CD4-positive, alpha-beta T cell treated with Interleukin-6 at 100 ng/mL for 8 hours (primary cell): ENCODE measurements at regions not wholly inside any gene's neighbourhood (a gene's known extent, or its start where the extent isn't known, plus 50 kb on each side); places are given as distances from the start of the nearest gene placed in this dataset.
"Not testable (repeated sequence)": the region's sequence is repeated elsewhere in the genome, so short reads cannot be mapped to it uniquely, and the experiment has no call there.

ENCODE experiments used
- DNase-seq: peaks from one replicate; pipeline ENCODE4 v3.0.0-alpha.2; 2020; ENCODE audit warnings: mixed read lengths, low spot score

DNA sequence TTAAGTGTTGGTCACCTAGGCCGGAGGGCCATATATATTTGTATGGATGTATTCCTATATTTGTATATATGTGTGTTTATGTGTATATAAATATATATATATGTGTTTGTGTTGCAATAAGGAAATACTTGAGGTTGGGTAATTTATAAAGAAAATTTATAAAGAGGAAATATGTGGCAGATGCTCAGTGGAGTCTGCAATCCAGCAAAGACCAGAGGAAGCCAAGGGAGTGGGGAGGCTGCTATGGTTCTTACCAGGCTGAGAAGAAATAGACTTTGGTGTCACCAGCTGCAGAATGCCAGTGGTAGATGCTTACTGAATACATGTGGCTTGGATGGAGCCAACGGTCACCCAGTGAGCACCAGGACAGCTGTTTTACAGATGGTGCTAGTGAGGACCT is 97.4 kb upstream of the ELOVL5 start:
- no peak for DNase-seq

DNA sequence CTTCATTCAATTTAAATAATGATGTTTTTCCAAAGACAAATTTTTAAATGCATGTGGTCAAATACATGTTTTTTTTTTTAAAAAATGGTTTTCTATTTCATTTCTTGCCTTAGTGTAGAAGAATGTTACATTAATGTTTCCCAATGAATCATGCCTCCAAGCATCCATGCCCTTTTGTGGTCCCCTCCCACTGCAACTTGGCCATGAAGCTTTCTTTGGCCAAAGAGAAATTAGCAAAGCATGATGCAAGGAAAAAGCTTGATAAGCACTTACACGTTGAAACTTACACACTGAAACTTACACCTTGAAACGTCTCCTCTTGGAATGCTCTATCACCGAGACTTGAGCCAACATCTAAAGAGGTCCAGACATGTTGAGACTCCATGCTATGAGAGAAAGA is 93.0 kb upstream of the ELOVL5 start:
- no peak for DNase-seq

DNA sequence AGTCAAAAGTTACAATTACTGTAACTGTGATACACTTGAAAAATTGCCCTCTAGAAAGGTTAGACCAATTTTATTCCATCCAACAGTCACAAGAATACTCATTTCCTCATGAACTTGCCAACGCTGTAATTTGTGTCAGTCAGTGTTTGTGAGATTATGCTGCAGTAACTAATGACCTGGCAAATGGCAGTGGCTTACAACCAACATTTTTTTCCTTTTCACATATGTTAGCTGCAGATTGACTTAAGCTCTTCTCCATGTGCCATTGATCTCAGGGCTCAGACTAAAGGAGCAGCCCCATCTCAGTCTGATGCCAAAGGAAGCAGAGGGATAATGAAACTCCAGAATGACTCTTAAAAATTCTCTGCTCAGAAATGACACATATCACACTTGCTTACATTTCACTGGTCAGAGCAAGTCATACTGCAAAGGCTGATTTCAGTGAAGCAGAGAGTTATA is 92.3 kb upstream of the ELOVL5 start:
- no peak for DNase-seq

DNA sequence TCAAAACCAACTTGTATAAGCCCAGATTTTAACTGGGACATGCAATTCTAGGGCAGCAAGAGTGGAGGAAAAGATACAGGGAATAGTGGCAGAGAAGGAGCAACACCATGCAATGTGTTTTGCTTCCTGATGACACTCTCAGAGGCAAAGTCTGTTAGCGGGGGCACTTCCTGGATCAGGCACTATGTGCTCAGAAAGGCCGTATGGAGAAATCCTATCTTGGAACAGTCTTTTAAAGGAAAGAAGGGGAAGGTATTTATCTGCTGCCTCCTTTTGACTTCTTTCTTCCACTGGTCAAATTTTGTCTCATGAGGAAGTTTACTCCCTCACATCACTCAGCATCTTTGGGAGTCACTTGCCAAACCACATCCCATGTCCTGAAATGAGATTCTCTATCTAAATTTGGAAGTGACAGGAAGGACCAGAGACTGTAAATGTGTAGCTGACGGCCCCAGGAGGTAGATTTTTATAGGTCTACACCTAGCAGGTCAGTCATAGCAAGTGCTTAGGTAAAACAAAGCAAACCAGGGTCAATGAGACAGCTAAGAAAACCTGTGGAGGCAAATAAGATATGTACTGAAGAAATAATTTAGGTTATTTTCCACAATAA is 91.7 kb upstream of the ELOVL5 start:
- no peak for DNase-seq

DNA sequence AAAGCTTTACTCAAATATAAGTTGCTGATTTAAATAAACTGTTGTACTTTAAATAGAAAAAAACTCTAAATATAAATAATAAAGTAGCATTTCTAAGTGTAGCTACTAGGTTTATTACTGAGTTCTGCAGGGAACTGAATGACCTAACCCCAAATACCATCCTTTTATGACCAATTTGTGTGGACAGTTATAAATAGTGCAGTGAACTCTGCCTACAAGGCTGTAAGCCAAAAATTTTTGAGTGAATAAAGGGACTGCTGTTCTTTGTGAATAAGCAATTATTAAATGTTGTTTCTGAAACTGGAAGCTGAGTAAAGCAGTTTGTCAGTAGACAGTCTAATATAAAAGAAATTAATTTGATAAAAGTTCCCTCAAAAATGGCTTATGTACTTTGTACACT is 90.8 kb upstream of the ELOVL5 start:
- DNase-seq: no peak

DNA sequence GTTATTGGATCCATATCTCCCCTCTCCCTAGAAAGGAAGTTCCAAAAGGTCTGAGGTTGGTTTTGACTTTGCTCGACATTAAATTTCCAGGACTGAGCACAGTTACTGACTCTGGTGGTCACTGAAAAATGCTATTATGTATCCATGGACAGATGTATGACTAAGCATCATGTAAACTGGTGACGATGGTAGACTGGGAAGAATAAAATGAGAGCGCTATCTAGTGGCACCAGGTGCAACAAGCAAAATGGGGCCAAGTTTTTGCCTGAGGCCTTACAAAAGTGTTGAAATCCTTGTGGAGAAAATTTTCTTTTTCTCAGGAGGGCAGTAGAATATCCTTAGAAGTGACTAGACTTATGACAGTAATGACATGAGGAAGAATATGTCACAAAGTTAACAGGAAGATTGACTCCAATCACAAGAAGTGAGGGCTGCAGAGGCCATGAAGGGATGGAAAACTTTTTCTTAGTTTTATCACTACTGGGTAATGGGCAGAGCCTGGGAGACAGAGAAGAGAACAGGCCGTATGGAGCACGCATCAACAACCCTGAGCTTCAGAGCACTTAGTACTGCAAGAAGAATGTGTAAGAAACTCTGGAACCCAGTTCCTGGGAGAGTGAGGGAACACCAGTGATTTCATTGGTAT is 88.9 kb upstream of the ELOVL5 start:
- DNase-seq: peak; percentile 21

DNA sequence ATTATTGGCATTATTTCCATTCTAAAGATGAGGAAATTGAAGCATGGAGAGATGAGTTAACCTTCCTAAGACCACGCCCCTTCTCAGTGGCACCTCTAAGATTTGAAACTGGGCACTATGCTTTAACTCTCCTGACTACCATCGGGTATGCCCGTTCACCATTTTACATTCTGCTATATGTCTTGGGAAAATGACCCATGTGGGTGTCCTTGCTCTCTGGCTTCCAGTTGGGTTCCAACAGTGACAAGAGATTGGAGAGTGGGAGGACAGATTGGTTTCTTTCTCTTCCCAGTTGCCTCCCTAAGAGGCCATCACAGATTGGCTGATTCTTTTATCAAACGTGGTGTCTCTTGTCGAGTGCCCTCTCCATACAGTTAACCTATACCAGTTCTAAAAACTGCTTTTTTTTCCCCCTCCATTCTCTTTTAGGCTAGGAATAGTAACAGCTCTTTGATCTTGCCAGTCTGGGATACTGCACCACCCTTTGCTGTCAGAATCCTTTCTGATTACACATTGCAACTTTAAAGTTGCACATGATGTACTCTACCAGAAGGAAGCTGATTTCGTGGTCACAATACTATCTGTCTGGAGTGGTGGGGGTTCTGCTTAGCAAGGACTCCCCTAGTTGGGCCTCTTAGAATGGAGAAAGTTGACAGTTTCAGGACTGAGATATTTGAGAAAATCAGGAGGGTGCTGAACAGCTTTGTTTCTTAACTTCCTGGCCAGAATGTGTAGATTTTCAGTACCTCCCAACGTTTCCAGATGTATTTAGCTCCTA is 88.0 kb upstream of the ELOVL5 start:
- DNase-seq: no peak

DNA sequence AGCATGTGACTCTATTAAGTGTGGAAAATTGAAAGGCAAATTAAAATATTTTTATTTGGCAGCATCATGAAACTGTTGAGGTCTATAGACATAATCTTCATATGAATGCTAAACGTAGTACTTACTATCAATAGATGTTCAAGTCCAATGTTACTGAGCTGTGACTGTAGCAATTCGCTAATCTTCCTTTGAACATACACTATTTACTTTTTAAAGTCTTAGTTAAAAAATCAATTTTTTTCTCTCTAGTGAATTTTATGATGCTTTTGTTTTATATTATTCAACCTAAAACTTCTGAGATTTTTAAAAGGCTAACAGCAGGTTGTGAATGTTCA is 85.2 kb upstream of the ELOVL5 start:
- no peak for DNase-seq

DNA sequence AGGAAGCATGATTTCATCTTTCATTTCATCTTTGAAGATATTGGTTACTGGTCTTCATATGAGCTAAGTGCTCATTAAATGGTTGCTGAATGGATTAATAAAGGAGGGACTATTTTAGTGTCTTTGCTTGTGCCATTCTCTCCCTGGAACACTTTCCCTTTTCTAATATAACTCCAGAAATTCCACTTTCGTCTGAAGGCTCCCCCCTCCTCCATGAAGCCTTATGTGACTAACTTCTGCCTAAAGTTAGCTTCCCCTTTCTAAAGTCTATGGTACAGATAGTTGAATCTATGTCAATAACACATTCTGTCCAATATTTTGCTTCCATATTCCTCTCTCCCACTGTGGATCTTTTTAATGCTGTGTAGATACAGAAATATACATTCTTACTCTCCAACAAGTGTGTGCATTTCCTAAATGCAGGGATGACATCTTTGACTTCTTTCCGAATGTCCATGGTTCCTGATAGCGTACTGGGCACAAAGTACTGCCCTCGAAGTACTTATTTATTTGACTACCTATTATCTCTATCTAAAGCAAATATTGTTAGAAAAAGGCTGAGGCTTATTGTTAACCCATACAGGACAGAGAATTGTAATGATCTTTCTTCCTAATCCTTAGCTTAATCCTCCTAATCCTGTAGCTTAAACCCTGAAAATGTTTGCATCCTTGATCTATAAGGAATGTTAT is 84.7 kb upstream of the ELOVL5 start:
- no peak for DNase-seq

DNA sequence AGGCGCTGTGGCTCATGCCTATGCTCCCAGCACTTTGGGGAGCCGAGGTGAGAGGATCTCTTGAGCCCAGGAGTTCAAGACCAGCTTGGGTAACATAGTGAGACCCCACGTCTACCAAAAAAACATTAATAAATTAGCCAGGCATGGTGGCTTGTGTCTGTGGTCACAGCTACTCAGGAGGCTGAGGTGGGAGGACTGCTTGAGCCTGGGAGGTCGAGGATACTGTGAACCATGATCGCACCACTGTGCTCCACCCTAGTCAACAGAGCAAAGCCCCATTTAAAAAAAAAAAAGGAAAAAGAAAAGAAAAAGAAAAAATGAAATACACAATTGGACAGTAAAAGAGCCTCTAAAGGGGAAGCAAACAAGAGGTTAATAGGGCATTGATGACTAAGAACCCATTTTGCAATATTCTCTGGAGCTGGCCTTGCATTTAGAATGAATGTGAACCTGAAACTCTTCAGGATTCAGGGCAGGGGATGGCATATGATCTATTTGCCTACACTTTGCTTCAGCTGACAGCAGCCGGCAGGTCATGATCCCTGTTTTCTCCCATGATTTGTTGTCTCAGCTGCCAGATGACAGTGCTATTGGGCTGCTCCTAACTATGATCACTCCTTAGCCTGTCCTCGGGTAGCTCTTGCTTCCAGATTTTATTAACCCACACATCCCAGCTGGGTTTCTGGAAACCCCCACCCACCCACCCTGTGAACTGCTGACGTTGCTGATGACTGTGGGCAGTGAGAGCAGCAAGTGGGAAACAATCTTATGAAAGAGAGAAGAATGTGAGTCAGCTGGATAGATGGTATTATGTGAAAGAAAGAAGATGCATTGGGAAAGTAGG is 83.8 kb upstream of the ELOVL5 start:
- DNase-seq: no peak

DNA sequence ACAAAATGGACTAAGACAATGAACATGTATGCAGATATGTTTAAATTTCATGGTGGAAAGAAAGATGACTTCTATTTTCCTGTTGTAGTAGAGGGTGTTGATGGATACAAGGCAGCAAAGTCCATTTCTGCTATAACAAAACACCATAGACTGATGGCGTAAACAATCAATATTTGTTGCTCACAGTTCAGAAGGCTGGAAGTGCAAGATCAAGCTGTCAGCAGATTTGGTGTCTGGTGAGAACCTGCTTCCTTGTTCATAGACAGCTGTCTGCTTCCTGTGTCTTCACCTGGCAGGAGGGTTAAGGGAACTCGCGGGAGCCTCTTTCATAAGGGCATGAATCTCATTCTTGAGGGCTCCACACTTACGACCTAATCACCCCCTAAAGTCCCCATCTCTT is 83.0 kb upstream of the ELOVL5 start:
- no peak for DNase-seq

DNA sequence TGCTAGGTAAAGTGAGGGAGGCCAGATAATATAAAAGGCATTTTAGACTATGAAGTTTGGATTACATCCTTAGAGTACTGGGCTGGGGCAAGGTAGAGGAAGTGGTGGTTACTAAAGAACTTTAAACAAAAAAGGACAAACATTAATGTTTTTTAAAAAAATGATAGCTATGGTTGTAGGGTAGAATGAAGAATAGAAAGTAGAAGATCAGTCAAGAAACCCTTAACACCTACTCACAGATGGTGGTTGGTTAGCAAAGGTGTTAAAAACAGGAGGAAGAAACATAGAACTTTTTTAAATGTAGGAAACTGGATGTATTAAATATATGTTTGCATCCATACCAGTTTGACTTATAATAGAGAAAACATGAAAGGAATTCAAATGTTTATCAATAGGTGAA is 80.7 kb upstream of the ELOVL5 start:
- DNase-seq: no peak

DNA sequence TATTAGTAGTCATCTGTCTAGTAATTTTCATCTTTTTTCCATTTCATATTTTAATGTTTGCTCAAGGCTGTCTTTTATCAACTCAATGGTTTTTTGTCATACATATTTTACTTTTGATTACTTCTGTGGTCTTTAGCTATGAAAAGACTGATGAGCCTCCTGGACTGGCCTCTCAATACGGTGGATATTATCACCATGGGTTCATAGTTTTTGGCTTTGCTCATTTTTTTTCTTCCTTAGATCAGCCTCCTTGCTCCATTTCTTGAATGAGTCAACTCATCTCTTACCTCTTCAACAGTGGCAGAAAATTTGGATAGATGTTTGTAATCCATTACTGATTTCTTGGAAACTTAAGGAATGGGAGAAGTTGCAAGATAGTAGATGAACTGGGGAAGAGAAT is 80.1 kb upstream of the ELOVL5 start:
- DNase-seq: no peak

DNA sequence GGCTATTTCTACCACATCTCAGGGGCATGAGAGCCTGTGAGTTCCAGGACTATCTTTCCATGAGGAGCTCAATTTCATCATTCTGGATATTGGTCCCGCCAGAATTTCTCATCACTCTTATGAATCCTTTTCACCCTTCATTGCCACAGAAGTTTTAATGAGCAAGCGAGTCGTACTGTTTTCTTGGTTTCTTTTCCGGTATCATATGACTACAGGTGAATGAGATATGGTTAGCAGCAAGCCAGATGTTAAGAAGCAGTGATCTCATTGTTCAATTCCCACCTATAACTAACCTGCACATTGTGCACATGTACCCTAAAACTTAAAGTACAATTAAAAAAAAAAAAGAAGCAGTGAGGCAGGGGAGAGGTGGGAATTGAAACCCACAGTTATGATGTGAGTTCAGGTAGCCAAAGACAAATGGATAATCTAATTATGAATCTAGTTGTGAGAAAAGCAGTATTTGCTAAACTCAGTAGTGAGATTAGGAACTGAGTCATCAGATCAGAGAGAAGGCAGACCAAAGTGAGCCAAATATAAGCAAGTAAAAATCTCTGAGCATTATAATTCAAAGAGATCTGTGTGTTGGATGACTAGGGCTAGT is 78.0 kb upstream of the ELOVL5 start:
- DNase-seq: no peak

DNA sequence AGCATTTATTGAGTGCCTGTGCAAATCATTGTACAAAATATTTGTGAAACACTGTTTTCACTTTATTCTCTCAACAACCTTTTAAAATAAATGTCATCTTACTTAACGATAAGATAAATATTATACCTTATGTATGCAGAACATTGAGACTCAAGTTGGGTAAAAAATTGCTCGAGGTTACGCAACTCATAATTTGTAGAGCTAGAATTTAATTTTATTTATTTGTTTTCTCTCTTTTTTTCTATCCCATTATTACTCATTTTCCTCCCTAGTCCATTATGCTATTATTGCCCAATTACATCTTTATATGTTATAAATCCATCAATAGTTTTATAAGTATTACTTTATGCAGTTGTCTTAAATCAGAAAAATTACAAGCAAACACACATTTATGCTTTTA is 77.4 kb upstream of the ELOVL5 start:
- DNase-seq: no peak

DNA sequence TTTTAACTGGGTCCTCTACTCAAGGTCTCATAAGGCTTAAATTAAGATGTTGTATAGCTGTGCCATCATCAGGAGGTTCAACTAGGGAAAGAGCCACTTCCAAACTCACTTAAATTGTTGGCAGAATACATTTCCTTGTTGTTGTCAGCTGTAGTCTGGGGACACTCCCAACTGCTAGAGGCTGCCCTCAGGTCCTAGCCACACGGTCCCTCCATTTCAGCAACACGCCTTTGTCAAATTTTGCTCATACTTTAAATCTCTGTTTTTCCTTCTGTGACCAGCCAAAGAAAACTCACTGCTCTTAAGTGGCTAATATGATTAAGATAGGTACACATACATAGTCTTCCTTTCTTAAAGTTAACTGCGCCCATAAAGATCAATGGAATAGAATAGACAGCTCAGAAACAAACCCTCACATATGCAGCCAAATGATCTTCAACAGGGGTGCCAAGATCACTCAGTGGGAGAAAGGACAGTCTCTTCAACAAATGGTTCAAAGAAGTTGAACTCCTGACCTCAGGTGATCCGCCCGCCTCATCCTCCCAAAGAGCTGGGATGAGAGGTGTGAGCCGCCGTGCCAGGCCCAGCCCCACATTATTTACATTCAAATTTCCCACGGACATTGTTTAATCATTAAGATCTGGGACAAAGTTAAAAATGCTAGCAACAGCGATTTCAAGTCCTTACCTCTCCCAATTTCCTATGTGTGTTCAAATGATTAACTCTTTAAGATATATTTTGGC is 76.4 kb upstream of the ELOVL5 start:
- no peak for DNase-seq

DNA sequence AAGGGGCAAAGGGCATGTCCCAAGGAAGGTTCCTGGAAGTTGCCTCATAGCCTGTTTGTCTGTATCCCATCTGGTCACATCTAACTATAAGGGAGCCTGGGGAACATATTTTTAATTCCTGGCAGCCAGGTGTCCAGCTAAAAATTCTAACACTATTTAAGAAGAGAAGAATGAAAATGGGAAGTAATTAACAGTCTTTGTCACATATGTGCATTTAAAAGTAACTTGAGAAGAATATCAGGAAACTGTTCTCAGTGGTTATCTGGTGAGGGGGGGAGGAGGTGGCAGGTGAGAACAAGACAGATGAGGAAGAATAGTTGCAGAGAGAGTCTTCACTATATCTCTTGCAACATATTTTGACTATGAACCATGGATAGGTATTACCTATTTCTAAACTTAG is 75.5 kb upstream of the ELOVL5 start:
- no peak for DNase-seq

DNA sequence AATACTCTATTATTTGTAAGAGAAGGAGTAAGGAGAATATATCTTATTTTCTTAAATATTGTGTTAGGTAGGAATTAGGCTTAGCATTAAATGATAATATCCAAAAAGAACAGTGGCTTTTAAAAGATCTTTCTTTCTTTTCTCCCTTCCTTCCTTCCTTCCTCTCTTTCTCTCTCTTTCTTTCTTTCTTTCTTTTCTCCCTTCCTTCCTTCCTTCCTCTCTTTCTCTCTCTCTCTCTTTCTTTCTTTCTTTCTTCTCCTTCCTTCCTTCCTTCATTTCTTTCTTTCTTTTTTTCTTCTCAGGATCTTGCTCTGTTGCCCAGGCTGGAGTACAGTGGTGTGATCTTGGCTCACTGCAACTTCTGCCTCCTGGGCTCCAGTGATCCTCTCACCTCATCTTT is 74.8 kb upstream of the ELOVL5 start:
- DNase-seq: not testable (repeated sequence)

DNA sequence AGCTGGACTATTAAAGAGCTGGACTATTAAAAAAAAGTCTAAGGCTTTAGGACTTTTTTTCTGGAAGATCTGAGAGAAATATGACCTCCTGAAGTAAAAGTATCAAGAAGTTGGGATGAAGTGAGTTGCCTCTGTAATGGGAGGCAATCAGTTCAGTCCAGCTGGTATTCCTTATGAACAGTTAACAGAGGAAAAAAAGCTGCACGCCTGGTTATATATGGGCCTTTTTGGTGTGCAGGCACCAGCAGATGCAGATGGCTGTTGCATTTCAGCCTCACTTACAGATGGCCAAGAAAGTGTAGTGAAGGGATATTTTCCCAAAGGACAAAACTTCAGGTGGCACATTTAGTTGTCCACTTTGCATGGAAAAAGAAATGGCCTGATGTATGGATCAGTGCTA is 70.3 kb upstream of the ELOVL5 start:
- no peak for DNase-seq

DNA sequence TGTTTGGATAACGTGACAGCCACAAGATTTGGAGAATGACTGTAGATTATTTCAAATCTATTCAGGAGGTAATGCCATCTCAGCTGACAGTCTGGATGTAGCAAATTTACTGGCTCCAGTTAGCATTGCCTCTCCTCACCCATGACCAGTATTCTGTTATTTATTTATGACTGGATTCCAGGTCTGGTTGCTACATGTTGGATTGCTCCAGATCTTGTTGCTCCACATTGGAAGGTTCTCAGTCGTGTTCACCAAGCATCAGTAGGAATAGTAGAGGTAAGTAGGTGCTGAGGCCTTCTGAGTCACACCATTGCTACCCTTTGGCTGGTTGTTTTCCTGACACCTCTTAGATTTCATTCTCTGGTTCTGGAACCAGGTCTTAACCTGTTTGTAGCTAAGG is 69.5 kb upstream of the ELOVL5 start:
- DNase-seq: no peak

DNA sequence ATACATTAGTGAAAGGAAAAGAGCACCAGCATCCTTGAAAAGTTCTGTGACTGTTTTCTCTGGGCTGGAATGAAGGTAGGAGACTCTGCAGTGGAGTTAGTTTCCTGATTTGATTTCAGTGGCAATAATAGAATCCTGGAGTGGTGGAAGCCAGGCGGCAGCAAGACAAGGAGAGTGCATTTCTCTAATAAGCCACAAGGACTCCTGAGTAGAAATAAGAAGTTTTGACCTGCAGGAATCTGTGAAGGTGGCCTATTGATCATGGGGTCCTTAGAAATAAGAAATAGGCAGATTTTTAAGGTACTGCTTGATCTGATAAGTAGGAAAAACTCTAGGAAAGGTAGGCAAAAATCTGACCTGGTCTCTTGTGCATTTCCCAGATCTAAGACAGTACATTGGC is 68.4 kb upstream of the ELOVL5 start:
- no peak for DNase-seq
